SK-N-SH (cell line): ENCODE measurements at regions not wholly inside any gene's neighbourhood (a gene's known extent, or its start where the extent isn't known, plus 50 kb on each side); places are given as distances from the start of the nearest gene placed in this dataset.

Experiments used
- CTCF ChIA-PET: fragments of 300-600, 350-600 bp; formaldehyde crosslinking; extraction: SDS; loops from one replicate; lab custom pipeline; 2021; lab: Yijun Ruan, JAX
- POLR2A ChIA-PET: fragments of 350-600 bp; sonication (Branson Sonifier 250); formaldehyde crosslinking; extraction: SDS; loops from one replicate; lab custom pipeline; 2020; ENCODE audit warnings: antibody characterized with exemption, inconsistent platforms; lab: Yijun Ruan, JAX
- DNase-seq: peaks from one replicate; pipeline ENCODE4 v3.0.0; 2012
- H2AFZ ChIP-seq: fragments of 200-600 bp; sonication (generic); 2 replicates; pipeline ENCODE4 v1.8.1; 2016; ENCODE audit warnings: antibody characterized with exemption, mild to moderate bottlenecking, low read depth
- H3F3A ChIP-seq: fragments of 200-600 bp; sonication (generic); replicated peaks from 2 replicates; pipeline ENCODE3; 2016; ENCODE audit warnings: antibody characterized with exemption, mild to moderate bottlenecking; ENCODE audit not compliant: insufficient read depth
- H3K27ac ChIP-seq, 2 experiments: fragments of 200-500 bp in 1 of 2; fragments of 200-600 bp in 1 of 2; sonication (Bioruptor generic) in 1 of 2; sonication (generic), shearing (Covaris generic) in 1 of 2; 2 replicates each; pipeline versions ENCODE4 v1.5.1 to v1.6.1; 2014 to 2016; ENCODE audit warnings: low read depth in 2 of 2, inconsistent platforms in 1 of 2, low read length in 1 of 2, mild to moderate bottlenecking in 1 of 2, mixed read lengths in 1 of 2
- H3K27me3 ChIP-seq: fragments of 200-600 bp; sonication (generic), shearing (Covaris generic); 2 replicates; pipeline ENCODE4 v1.6.1; 2016; ENCODE audit warnings: mixed run types; ENCODE audit not compliant: insufficient read depth
- H3K36me3 ChIP-seq, 2 experiments: fragments of 200-500 bp in 1 of 2; fragments of 200-600 bp in 1 of 2; sonication (Bioruptor generic) in 1 of 2; sonication (generic) in 1 of 2; replicated peaks in 1 of 2; 2 replicates each; pipeline versions ENCODE3 to v1.5.1; 2014 to 2016; ENCODE audit warnings: low read length in 1 of 2, mild to moderate bottlenecking in 1 of 2; ENCODE audit not compliant: insufficient read depth in 2 of 2, control insufficient read depth in 1 of 2
- H3K4me1 ChIP-seq, 2 experiments: fragments of 200-500 bp in 1 of 2; fragments of 200-600 bp in 1 of 2; sonication (Bioruptor generic) in 1 of 2; sonication (generic), shearing (Covaris generic) in 1 of 2; 2 replicates each; pipeline versions ENCODE4 v1.5.1 to v1.6.1; 2014 to 2016; ENCODE audit warnings: low read depth in 1 of 2, low read length in 1 of 2, mixed run types in 1 of 2; ENCODE audit not compliant: insufficient read depth in 2 of 2, control insufficient read depth in 1 of 2
- H3K4me2 ChIP-seq: fragments of 200-600 bp; sonication (generic), shearing (Covaris generic); 2 replicates; pipeline ENCODE4 v1.6.1; 2017; ENCODE audit warnings: mixed run types
- H3K4me3 ChIP-seq, 2 experiments: fragments of 200-500 bp in 1 of 2; fragments of 200-600 bp in 1 of 2; sonication (Bioruptor generic) in 1 of 2; sonication (generic), shearing (Covaris generic) in 1 of 2; 2 replicates each; pipeline versions ENCODE4 v1.5.1 to v1.8.1; 2014 to 2016; ENCODE audit warnings: low read depth in 2 of 2, inconsistent platforms in 1 of 2, low read length in 1 of 2, mild to moderate bottlenecking in 1 of 2, mixed read lengths in 1 of 2, moderate library complexity in 1 of 2
- H3K79me2 ChIP-seq: fragments of 200-600 bp; sonication (generic); 2 replicates; pipeline ENCODE4 v1.8.1; 2017; ENCODE audit warnings: mild to moderate bottlenecking; ENCODE audit not compliant: insufficient read depth
- H3K9ac ChIP-seq: fragments of 200-600 bp; sonication (generic); 2 replicates; pipeline ENCODE4 v1.6.1; 2017; ENCODE audit warnings: mixed run types
- H3K9me2 ChIP-seq: fragments of 200-600 bp; sonication (generic); 2 replicates; pipeline ENCODE4 v1.6.1; 2017; ENCODE audit warnings: mixed run types
- H3K9me3 ChIP-seq: fragments of 200-600 bp; sonication (generic); 2 replicates; pipeline ENCODE4 v1.6.1; 2017; ENCODE audit warnings: mixed run types, mild to moderate bottlenecking, moderate library complexity
- H4K20me1 ChIP-seq: fragments of 200-600 bp; sonication (generic); 2 replicates; pipeline ENCODE4 v1.6.1; 2017; ENCODE audit warnings: mild to moderate bottlenecking, mixed run types; ENCODE audit not compliant: insufficient read depth
- EP300 ChIP-seq, 2 experiments: IDR thresholded peaks; 2 replicates each; pipeline versions ENCODE4 v1.4.0 to v1.6.1; 2012; ENCODE audit warnings: borderline replicate concordance in 1 of 2, low read depth in 1 of 2, low read length in 1 of 2
- FOSL2 ChIP-seq: IDR thresholded peaks from 2 replicates; pipeline ENCODE4 v1.4.0; 2012; ENCODE audit warnings: low read depth, mild to moderate bottlenecking, moderate library complexity, borderline replicate concordance
- FOXJ3 ChIP-seq: sonication (generic); formaldehyde crosslinking; IDR thresholded peaks from 2 replicates; pipeline ENCODE4 v1.5.1; 2020; ENCODE audit warnings: mild to moderate bottlenecking, missing genetic modification reagents
- GABPA ChIP-seq: IDR thresholded peaks from 2 replicates; pipeline ENCODE4 v1.4.0; 2012; ENCODE audit warnings: low read depth, mild to moderate bottlenecking
- IRF3 ChIP-seq: fragments of 150-350 bp; IDR thresholded peaks from 2 replicates; pipeline ENCODE4 v1.6.1; 2016; ENCODE audit warnings: mild to moderate bottlenecking, low read depth, low read length
- JUND ChIP-seq: IDR thresholded peaks from 2 replicates; pipeline ENCODE4 v1.4.0; 2012
- MEF2A ChIP-seq: IDR thresholded peaks from 2 replicates; pipeline ENCODE4 v1.4.0; 2012; ENCODE audit warnings: low read depth, borderline replicate concordance
- MXI1 ChIP-seq: IDR thresholded peaks from 2 replicates; pipeline ENCODE4 v1.6.1; 2012; ENCODE audit warnings: mild to moderate bottlenecking, low read depth, low read length, improper control_type of control experiment
- NFIC ChIP-seq: IDR thresholded peaks from 2 replicates; pipeline ENCODE4 v1.4.0; 2012; ENCODE audit warnings: borderline replicate concordance
- PBX3 ChIP-seq: IDR thresholded peaks from 2 replicates; pipeline ENCODE4; 2012
- POLR2AphosphoS5 ChIP-seq: IDR thresholded peaks from 2 replicates; pipeline ENCODE4 v1.6.1; 2012; ENCODE audit warnings: low read depth, low read length
- RCOR1 ChIP-seq: fragments of 150-350 bp; IDR thresholded peaks from 2 replicates; pipeline ENCODE4 v1.6.1; 2017; ENCODE audit warnings: antibody characterized with exemption, low read length
- REST ChIP-seq: IDR thresholded peaks from 2 replicates; pipeline ENCODE4 v1.6.1; 2012; ENCODE audit warnings: mild to moderate bottlenecking, low read depth, low read length, moderate library complexity
- RFX5 ChIP-seq: IDR thresholded peaks from 2 replicates; pipeline ENCODE4 v1.6.1; 2012; ENCODE audit warnings: mild to moderate bottlenecking, improper control_type of control experiment, low read length
- RXRA ChIP-seq: IDR thresholded peaks from 2 replicates; pipeline ENCODE4 v1.4.0; 2012; ENCODE audit warnings: low read depth, mild to moderate bottlenecking, borderline replicate concordance
- SIN3A ChIP-seq: IDR thresholded peaks from 2 replicates; pipeline ENCODE4 v1.6.1; 2012; ENCODE audit warnings: low read depth, mild to moderate bottlenecking, low read length, moderate library complexity, borderline replicate concordance
- SMC3 ChIP-seq: IDR thresholded peaks from 2 replicates; pipeline ENCODE4 v1.6.1; 2012; ENCODE audit warnings: low read depth, low read length, improper control_type of control experiment
- TAF1 ChIP-seq: IDR thresholded peaks from 2 replicates; pipeline ENCODE4 v1.6.1; 2012; ENCODE audit warnings: low read depth, mild to moderate bottlenecking, low read length, moderate library complexity, borderline replicate concordance
- TCF12 ChIP-seq: IDR thresholded peaks from 2 replicates; pipeline ENCODE4 v1.4.0; 2012
- TEAD4 ChIP-seq: IDR thresholded peaks from 2 replicates; pipeline ENCODE4 v1.4.0; 2012; ENCODE audit warnings: mild to moderate bottlenecking, borderline replicate concordance; ENCODE audit not compliant: insufficient read depth
- USF1 ChIP-seq: IDR thresholded peaks from 2 replicates; pipeline ENCODE4 v1.4.0; 2012; ENCODE audit warnings: low read depth, borderline replicate concordance
- USF2 ChIP-seq: fragments of 150-350 bp; IDR thresholded peaks from 2 replicates; pipeline ENCODE4 v1.6.1; 2017; ENCODE audit warnings: antibody characterized with exemption, low read length, low read depth, borderline replicate concordance
- WGBS: methylation state at CpG from one replicate; pipeline ENCODE4 v1.1.6; 2017; ENCODE audit warnings: low lambda C conversion rate; 5-methylcytosine and 5-hydroxymethylcytosine counted together

- ChIA-PET CTCF (interaction anchor here (1.0 to 1.4 kb wide), 4 partner anchors 11 to 423 kb away, joined by 3 to 5 read pairs (median 4); no protein-coding TSS in a partner anchor), POLR2A (no interaction called here)
- H3K36me3 ChIP-seq, result no peaks in the 10 kb centered on the region
- no peak for DNase-seq
- no peak overlapping the region for H3K9ac ChIP-seq
- peaks cover 6% of the 10 kb centered on the region; the same call in 1 of the 2 replicates for H3K27me3 ChIP-seq
- no peaks in the 10 kb centered on the region for H3K9me2 ChIP-seq
- TF ChIP-seq RFX5, result no peak
- TF ChIP-seq FOXJ3 (CRISPR knock-in tag), result no peak
- TF ChIP-seq IRF3, result no peak
- no peak for TF ChIP-seq RXRA
- no peak for TF ChIP-seq TAF1
- no peak for TF ChIP-seq SMC3
- TF ChIP-seq JUND, result no peak
- TF ChIP-seq TCF12, result no peak
- TF ChIP-seq MEF2A, result no peak
- H3K4me1 ChIP-seq, result no peaks in the 10 kb centered on the region
- H3K9me3 ChIP-seq, result no peaks in the 10 kb centered on the region
- no peak overlapping the region for H2AFZ ChIP-seq
- H3K27ac ChIP-seq, result no peak overlapping the region
- no peak overlapping the region for H3K4me2 ChIP-seq
- H3K79me2 ChIP-seq, result no peaks in the 10 kb centered on the region
- no peaks in the 10 kb centered on the region for H4K20me1 ChIP-seq
- no peaks in the 10 kb centered on the region for H3F3A ChIP-seq
- no peak overlapping the region for H3K4me3 ChIP-seq
- WGBS, result 15% methylated on average over 4 of the region's 4 CpGs
These were observed 354.4 kb upstream of the RSPO3 start for GRCh38 chr6:126764104-126764503.

GRCh38 chr6:126764671-126765070 is 353.8 kb upstream of the RSPO3 start:
- CTCF ChIA-PET, result interaction anchor here (1.3 to 1.4 kb wide), 2 partner anchors 17 to 40 kb away, joined by 3 to 5 read pairs; no protein-coding TSS in a partner anchor
- 14% methylated on average over 4 of the region's 4 CpGs for WGBS
- no peak for TF ChIP-seq RCOR1
- TF ChIP-seq USF1, result no peak
- TF ChIP-seq SMC3, result no peak
- TF ChIP-seq RFX5, result no peak
- TF ChIP-seq POLR2AphosphoS5, result no peak
- TF ChIP-seq TAF1, result no peak
- no peak for TF ChIP-seq EP300 (IDR thresholded peaks at IDR 0.05; ENCODE audit: borderline replicate concordance in 1 of 2, low read depth in 1 of 2, low read length in 1 of 2)
- no peak for TF ChIP-seq JUND
- TF ChIP-seq USF2, result no peak
- no peak for TF ChIP-seq TEAD4
- no peak for TF ChIP-seq GABPA
- no peak for TF ChIP-seq FOSL2
- no peak for TF ChIP-seq REST
- no peak for TF ChIP-seq SIN3A
- TF ChIP-seq NFIC, result no peak
- TF ChIP-seq PBX3, result no peak
- TF ChIP-seq MXI1, result no peak

More at GRCh38 chr6:126764671-126765070, 353.8 kb upstream of the RSPO3 start:
- Histone ChIP-seq H3K4me1 (no peaks in the 10 kb centered on the region), H3K4me2 (no peak overlapping the region), H3K27me3 (peaks cover 6% of the 10 kb centered on the region; the same call in 1 of the 2 replicates), H3K27ac (no peak overlapping the region), H3F3A (no peaks in the 10 kb centered on the region), H4K20me1 (no peaks in the 10 kb centered on the region), H3K79me2 (no peaks in the 10 kb centered on the region), H3K4me3 (no peak overlapping the region), H3K9me3 (no peaks in the 10 kb centered on the region), H3K9me2 (no peaks in the 10 kb centered on the region), H3K9ac (no peak overlapping the region), H3K36me3 (no peaks in the 10 kb centered on the region), H2AFZ (no peak overlapping the region)
- POLR2A ChIA-PET, result no interaction called here
- DNase-seq, result no peak
